Astrocyte (in vitro differentiated cells and primary cell): ENCODE measurements at regions not wholly inside any gene's neighbourhood (a gene's known extent, or its start where the extent isn't known, plus 50 kb on each side); places are given as distances from the start of the nearest gene placed in this dataset.
A peak's percentile ranks its signal among the peaks of the same experiment; 100 is the strongest.

ENCODE experiments used
- DNase-seq: peaks from one replicate; pipeline ENCODE4 v3.0.0-alpha.2; 2010; ENCODE audit warnings: low read depth
- FAIRE-seq: peaks from 2 replicates; lab custom pipeline; 2011; peaks lifted over from hg19 to GRCh38; lab: Jason Lieb, UNC
- H2AFZ ChIP-seq: 2 replicates; pipeline ENCODE4 v1.6.0; 2012; ENCODE audit warnings: low read depth, low read length, inconsistent platforms
- H3K27ac ChIP-seq: 2 replicates; pipeline ENCODE4 v1.5.1; 2011; ENCODE audit warnings: low read depth, low read length, inconsistent platforms
- H3K27me3 ChIP-seq: 2 replicates; pipeline ENCODE4 v1.6.0; 2011; ENCODE audit warnings: low read length, inconsistent platforms; ENCODE audit not compliant: insufficient read depth
- H3K36me3 ChIP-seq: 2 replicates; pipeline ENCODE4 v1.5.1; 2011; ENCODE audit warnings: low read length, inconsistent platforms; ENCODE audit not compliant: insufficient read depth
- H3K4me1 ChIP-seq: 2 replicates; pipeline ENCODE4 v1.5.1; 2011; ENCODE audit warnings: low read length, inconsistent platforms; ENCODE audit not compliant: insufficient read depth
- H3K4me2 ChIP-seq: 2 replicates; pipeline ENCODE4 v1.6.0; 2012; ENCODE audit warnings: low read length, inconsistent platforms
- H3K4me3 ChIP-seq: 2 replicates; pipeline ENCODE4 v1.5.1; 2011; ENCODE audit warnings: low read depth, mild to moderate bottlenecking, low read length, inconsistent platforms; ENCODE audit not compliant: insufficient read depth
- H3K79me2 ChIP-seq: 2 replicates; pipeline ENCODE4 v1.6.0; 2012; ENCODE audit warnings: mild to moderate bottlenecking, low read length, inconsistent platforms; ENCODE audit not compliant: insufficient read depth
- H3K9ac ChIP-seq: 2 replicates; pipeline ENCODE4 v1.6.0; 2012; ENCODE audit warnings: mild to moderate bottlenecking, low read length, inconsistent platforms
- H3K9me3 ChIP-seq: 2 replicates; pipeline ENCODE4 v1.5.1; 2012; ENCODE audit warnings: low read depth, mild to moderate bottlenecking, low read length, inconsistent platforms; ENCODE audit not compliant: insufficient read depth
- H4K20me1 ChIP-seq: 2 replicates; pipeline ENCODE4 v1.6.0; 2012; ENCODE audit warnings: low read length, inconsistent platforms; ENCODE audit not compliant: insufficient read depth
- H3K27ac Mint-ChIP-seq: one replicate; pipeline ENCODE4 v1.8.0; 2021; ENCODE audit warnings: mild to moderate bottlenecking, mixed read lengths; ENCODE audit not compliant: unreplicated experiment
- H3K27me3 Mint-ChIP-seq: one replicate; pipeline ENCODE4 v1.8.0; 2021; ENCODE audit warnings: low read depth, mixed read lengths; ENCODE audit not compliant: unreplicated experiment
- H3K36me3 Mint-ChIP-seq: one replicate; pipeline ENCODE4 v1.8.0; 2021; ENCODE audit warnings: low read depth, mixed read lengths; ENCODE audit not compliant: unreplicated experiment
- H3K4me1 Mint-ChIP-seq: one replicate; pipeline ENCODE4 v1.8.0; 2021; ENCODE audit warnings: low read depth, mixed read lengths; ENCODE audit not compliant: unreplicated experiment
- H3K4me3 Mint-ChIP-seq: one replicate; pipeline ENCODE4 v1.8.0; 2021; ENCODE audit warnings: mild to moderate bottlenecking, moderate library complexity, mixed read lengths; ENCODE audit not compliant: unreplicated experiment
- H3K9me3 Mint-ChIP-seq: one replicate; pipeline ENCODE4 v1.8.0; 2021; ENCODE audit warnings: mild to moderate bottlenecking, mixed read lengths; ENCODE audit not compliant: unreplicated experiment
- CTCF ChIP-seq: IDR thresholded peaks from 2 replicates; pipeline ENCODE4 v1.5.1; 2011; ENCODE audit warnings: low read depth, mild to moderate bottlenecking, inconsistent platforms, low read length, moderate library complexity; ENCODE audit not compliant: insufficient read depth
- EZH2 ChIP-seq: IDR thresholded peaks from 2 replicates; pipeline ENCODE4 v1.6.1; 2012; ENCODE audit warnings: mild to moderate bottlenecking, low read length, inconsistent platforms; ENCODE audit not compliant: insufficient read depth

- FAIRE-seq: no peak
- Histone ChIP-seq H3K9me3 (no peaks in the 10 kb centered on the region), H3K27me3 (no peaks in the 10 kb centered on the region), H3K9ac (no peak overlapping the region), H3K4me2 (no peak overlapping the region), H3K27ac (no peak overlapping the region), H4K20me1 (no peaks in the 10 kb centered on the region), H3K4me3 (no peak overlapping the region), H2AFZ (no peak overlapping the region), H3K79me2 (no peaks in the 10 kb centered on the region), H3K36me3 (no peaks in the 10 kb centered on the region), H3K4me1 (peaks cover 15% of the 10 kb centered on the region)
- Mint-ChIP-seq H3K9me3 (no peaks in the 10 kb centered on the region), H3K4me1 (peaks cover 17% of the 10 kb centered on the region), H3K36me3 (no peaks in the 10 kb centered on the region), H3K27ac (no peak overlapping the region), H3K27me3 (peaks cover 4% of the 10 kb centered on the region), H3K4me3 (no peak overlapping the region)
- TF ChIP-seq CTCF: no peak
- TF ChIP-seq EZH2: no peak
- DNase-seq: no peak
These were observed 135.3 kb upstream of the SLC1A4 start for GRCh38 chr2:64853894-64854293.

GRCh38 chr2:64854773-64855237 is 134.4 kb upstream of the SLC1A4 start:
- DNase-seq (no peak), FAIRE-seq (no peak)
- H3K4me1 Mint-ChIP-seq: peaks cover 21% of the 10 kb centered on the region
- no peak for TF ChIP-seq CTCF
- TF ChIP-seq EZH2: no peak
- Histone ChIP-seq H2AFZ (peak overlapping the region; percentile 52), H3K4me1 (peaks cover 22% of the 10 kb centered on the region), H3K36me3 (no peaks in the 10 kb centered on the region), H3K4me2 (no peak overlapping the region), H3K27me3 (no peaks in the 10 kb centered on the region), H3K79me2 (no peaks in the 10 kb centered on the region), H4K20me1 (no peaks in the 10 kb centered on the region), H3K27ac (no peak overlapping the region), H3K9ac (no peak overlapping the region), H3K4me3 (no peak overlapping the region), H3K9me3 (no peaks in the 10 kb centered on the region)
- H3K27me3 Mint-ChIP-seq: peaks cover 4% of the 10 kb centered on the region
- no peak overlapping the region for H3K27ac Mint-ChIP-seq
- H3K36me3 Mint-ChIP-seq: no peaks in the 10 kb centered on the region
- H3K9me3 Mint-ChIP-seq: no peaks in the 10 kb centered on the region
- no peak overlapping the region for H3K4me3 Mint-ChIP-seq

GRCh38 chr2:64857581-64858471 is 131.4 kb upstream of the SLC1A4 start:
- Histone ChIP-seq H3K36me3 (no peaks in the 10 kb centered on the region), H3K27ac (peak overlapping the region; percentile 26), H3K4me1 (peaks cover 26% of the 10 kb centered on the region), H4K20me1 (no peaks in the 10 kb centered on the region), H3K4me3 (no peak overlapping the region), H3K9ac (peak overlapping the region; percentile 13), H3K79me2 (no peaks in the 10 kb centered on the region), H2AFZ (peak overlapping the region; percentile 73), H3K4me2 (peak overlapping the region; percentile 83), H3K9me3 (peaks cover 6% of the 10 kb centered on the region), H3K27me3 (no peaks in the 10 kb centered on the region)
- Mint-ChIP-seq H3K36me3 (no peaks in the 10 kb centered on the region), H3K4me3 (no peak overlapping the region), H3K27ac (no peak overlapping the region), H3K27me3 (no peaks in the 10 kb centered on the region), H3K4me1 (peaks cover 21% of the 10 kb centered on the region), H3K9me3 (no peaks in the 10 kb centered on the region)
- TF ChIP-seq CTCF (no peak), EZH2 (no peak)
- peak; percentile 77 for DNase-seq
- no peak for FAIRE-seq
